Liver (tissue), 8 donors: ENCODE measurements at regions not wholly inside any gene's neighbourhood (a gene's known extent, or its start where the extent isn't known, plus 50 kb on each side); places are given as distances from the start of the nearest gene placed in this dataset.
"Not testable (repeated sequence)": the region's sequence is repeated elsewhere in the genome, so short reads cannot be mapped to it uniquely, and the experiment has no call there.

Experiments used
- DNase-seq: peaks from one replicate; pipeline ENCODE4 v3.0.0-alpha.2; 2017; ENCODE audit warnings: low spot score
- H3K27ac ChIP-seq, 2 donors: one replicate each; pipeline ENCODE4 v1.7.0; 2013; ENCODE audit warnings: inconsistent platforms in 2 of 2, low read length in 2 of 2, control low read depth in 1 of 2, low read depth in 1 of 2, mild to moderate bottlenecking in 1 of 2
- H3K27me3 ChIP-seq, 4 donors: one replicate each; pipeline versions ENCODE4 v1.6.1 to v1.7.0; 2013; ENCODE audit warnings: low read length in 3 of 4, inconsistent platforms in 1 of 4, mild to moderate bottlenecking in 1 of 4, moderate library complexity in 1 of 4; ENCODE audit not compliant: control insufficient read depth in 4 of 4, insufficient read depth in 4 of 4
- H3K36me3 ChIP-seq, 4 donors: one replicate each; pipeline versions ENCODE4 v1.6.1 to v1.7.0; 2013; ENCODE audit warnings: low read length in 3 of 4, mild to moderate bottlenecking in 3 of 4, low read depth in 1 of 4, moderate library complexity in 1 of 4; ENCODE audit not compliant: control insufficient read depth in 4 of 4, insufficient read depth in 3 of 4
- H3K4me1 ChIP-seq, 4 donors: one replicate each; pipeline versions ENCODE4 v1.6.1 to v1.7.0; 2013; ENCODE audit warnings: low read length in 3 of 4, mild to moderate bottlenecking in 3 of 4, moderate library complexity in 1 of 4; ENCODE audit not compliant: control insufficient read depth in 4 of 4, insufficient read depth in 4 of 4
- H3K4me3 ChIP-seq, 3 donors: one replicate each; pipeline versions ENCODE4 v1.6.1 to v1.7.0; 2013; ENCODE audit warnings: low read length in 3 of 3, control low read depth in 1 of 3, low read depth in 1 of 3, mild to moderate bottlenecking in 1 of 3
- H3K9ac ChIP-seq, 2 donors: one replicate each; pipeline ENCODE4 v1.7.0; 2013; ENCODE audit warnings: low read length in 2 of 2, mild to moderate bottlenecking in 2 of 2, moderate library complexity in 2 of 2, control low read depth in 1 of 2, low read depth in 1 of 2
- H3K9me3 ChIP-seq, 4 donors: one replicate each; pipeline versions ENCODE4 v1.6.1 to v1.7.0; 2013; ENCODE audit warnings: low read length in 3 of 4; ENCODE audit not compliant: control insufficient read depth in 4 of 4
- ATF3 ChIP-seq: IDR thresholded peaks from 2 replicates; pipeline ENCODE4 v1.6.1; 2016; ENCODE audit warnings: antibody characterized with exemption
- CTCF ChIP-seq: fragments of 150-350 bp; IDR thresholded peaks from 2 replicates; pipeline ENCODE4 v1.5.1; 2017; ENCODE audit warnings: improper control_type of control experiment, low read depth, low read length; ENCODE audit not compliant: missing input control
- EGR1 ChIP-seq, 2 donors: IDR thresholded peaks; 2 replicates each; pipeline ENCODE4 v1.6.1; 2016 to 2018; ENCODE audit warnings: antibody characterized with exemption in 2 of 2, low read depth in 2 of 2
- FOXA2 ChIP-seq: IDR thresholded peaks from 2 replicates; pipeline ENCODE4 v1.6.1; 2016; ENCODE audit warnings: antibody characterized with exemption
- GABPA ChIP-seq, 2 donors: IDR thresholded peaks in 1 of 2; conservative IDR thresholded peaks in 1 of 2; 2 replicates each; pipeline ENCODE4 v1.6.1; 2016; ENCODE audit warnings: antibody characterized with exemption in 2 of 2, mild to moderate bottlenecking in 1 of 2, moderate library complexity in 1 of 2
- NR2F2 ChIP-seq: IDR thresholded peaks from 2 replicates; pipeline ENCODE4 v1.6.1; 2016; ENCODE audit warnings: antibody characterized with exemption
- RAD21 ChIP-seq, 2 donors: IDR thresholded peaks; 2 replicates each; pipeline ENCODE4 v1.6.1; 2016; ENCODE audit warnings: antibody characterized with exemption in 2 of 2, mild to moderate bottlenecking in 2 of 2
- RXRA ChIP-seq, 2 donors: IDR thresholded peaks; 2 replicates each; pipeline ENCODE4 v1.6.1; 2017 to 2018; ENCODE audit warnings: antibody characterized with exemption in 2 of 2, mild to moderate bottlenecking in 1 of 2
- SP1 ChIP-seq: IDR thresholded peaks from 2 replicates; pipeline ENCODE4 v1.6.1; 2018; ENCODE audit warnings: antibody characterized with exemption, mild to moderate bottlenecking
- TAF1 ChIP-seq: conservative IDR thresholded peaks from 2 replicates; pipeline ENCODE4 v1.6.1; 2016; ENCODE audit warnings: antibody characterized with exemption, mild to moderate bottlenecking
- YY1 ChIP-seq: IDR thresholded peaks from 2 replicates; pipeline ENCODE4 v1.6.1; 2016; ENCODE audit warnings: antibody characterized with exemption, mild to moderate bottlenecking
- ZBTB33 ChIP-seq: IDR thresholded peaks from 2 replicates; pipeline ENCODE4 v1.6.1; 2016; ENCODE audit warnings: antibody characterized with exemption
- WGBS: extraction: QIAGEN DNeasy Blood & Tissue Kit; methylation state at CpG from one replicate; pipeline ENCODE4 v1.1.7; 2013; 5-methylcytosine and 5-hydroxymethylcytosine counted together
- donor health status: healthy.
- donor health status: healthy.
- donor health status: healthy.
- donor health status: healthy.
- donor health status: healthy.

GRCh38 chr1:157352817-157353408, 199.4 kb downstream of the FCRL5 start:
- DNase-seq = no peak
- H3K27me3 ChIP-seq = no peaks in the 10 kb centered on the region
- TF ChIP-seq CTCF = no peak
- TF ChIP-seq NR2F2 = no peak
- no peak for TF ChIP-seq EGR1 (IDR thresholded peaks at IDR 0.05; ENCODE audit: low read depth in 2 of 2)
- no peak for TF ChIP-seq GABPA (IDR thresholded peaks at IDR 0.05 in 1 of 2, conservative IDR thresholded peaks at IDR 0.05 in 1 of 2)
- no peak for TF ChIP-seq SP1
- no peak for TF ChIP-seq ZBTB33
- no peaks in the 10 kb centered on the region for H3K4me1 ChIP-seq
- no peak overlapping the region for H3K27ac ChIP-seq
- H3K36me3 ChIP-seq = no peaks in the 10 kb centered on the region
- WGBS = 95% methylated on average over 1 of the region's 1 CpG
- H3K9me3 ChIP-seq = no peaks in the 10 kb centered on the region
- H3K9ac ChIP-seq = no peak overlapping the region
- H3K4me3 ChIP-seq = no peak overlapping the region

- no peaks in the 10 kb centered on the region for H3K4me1 ChIP-seq
- no peaks in the 10 kb centered on the region for H3K27me3 ChIP-seq
- H3K9me3 ChIP-seq = no peaks in the 10 kb centered on the region
- no peaks in the 10 kb centered on the region for H3K36me3 ChIP-seq
- no peak overlapping the region for H3K27ac ChIP-seq
- no peak for TF ChIP-seq FOXA2
- no peak for TF ChIP-seq ZBTB33
- TF ChIP-seq SP1 = no peak
- no peak for TF ChIP-seq RAD21 (IDR thresholded peaks at IDR 0.05)
- no peak for TF ChIP-seq YY1
- no peak for TF ChIP-seq ATF3
- TF ChIP-seq RXRA (IDR thresholded peaks at IDR 0.05) = no peak
- TF ChIP-seq TAF1 = no peak
- no peak overlapping the region for H3K4me3 ChIP-seq
- no peak for DNase-seq
- 94% methylated on average over 3 of the region's 3 CpGs for WGBS
- H3K9ac ChIP-seq = no peak overlapping the region
These were observed 200.1 kb downstream of the FCRL5 start for GRCh38 chr1:157352216-157352615.

- H3K4me1 ChIP-seq, H3K4me3 ChIP-seq, H3K27ac ChIP-seq, H3K27me3 ChIP-seq, H3K36me3 ChIP-seq, H3K9me3 ChIP-seq, H3K9ac ChIP-seq, DNase-seq: not testable (repeated sequence)
- WGBS = 88% methylated on average over 2 of the region's 2 CpGs
These were observed 200.5 kb downstream of the FCRL5 start for GRCh38 chr1:157351800-157352199.
